ENCODE measurements at regions not wholly inside any gene's neighbourhood (a gene's known extent, or its start where the extent isn't known, plus 50 kb on each side); places are given as distances from the start of the nearest gene placed in this dataset. TPM values are rescaled to one million over a fixed set of nuclear protein-coding genes. Genes with fewer than 3 reads are reported as not detected.
"Not testable (repeated sequence)": the region's sequence is repeated elsewhere in the genome, so short reads cannot be mapped to it uniquely, and the experiment has no call there.

- H3K9me3 ChIP-seq (ENCODE audit: control insufficient read depth in 4 of 4, low read length in 3 of 4); H3K4me3 ChIP-seq (ENCODE audit: low read depth in 1 of 3, low read length in 3 of 3); H3K4me1 ChIP-seq (ENCODE audit: control insufficient read depth in 4 of 4, insufficient read depth in 4 of 4, low read length in 3 of 4); H3K36me3 ChIP-seq (ENCODE audit: control insufficient read depth in 4 of 4, insufficient read depth in 3 of 4, low read depth in 1 of 4, low read length in 3 of 4); DNase-seq (ENCODE audit: low spot score); H3K27me3 ChIP-seq (ENCODE audit: control insufficient read depth in 4 of 4, insufficient read depth in 4 of 4, low read length in 3 of 4); H3K27ac ChIP-seq (ENCODE audit: low read depth in 1 of 2, low read length in 2 of 2); H3K9ac ChIP-seq (ENCODE audit: low read depth in 1 of 2, low read length in 2 of 2): not testable (repeated sequence)
- WGBS: 36% methylated on average over 2 of the region's 2 CpGs
Observed at GRCh38 chr2:131844044-131844443, 316.4 kb downstream of the CCDC74A start.

DNA sequence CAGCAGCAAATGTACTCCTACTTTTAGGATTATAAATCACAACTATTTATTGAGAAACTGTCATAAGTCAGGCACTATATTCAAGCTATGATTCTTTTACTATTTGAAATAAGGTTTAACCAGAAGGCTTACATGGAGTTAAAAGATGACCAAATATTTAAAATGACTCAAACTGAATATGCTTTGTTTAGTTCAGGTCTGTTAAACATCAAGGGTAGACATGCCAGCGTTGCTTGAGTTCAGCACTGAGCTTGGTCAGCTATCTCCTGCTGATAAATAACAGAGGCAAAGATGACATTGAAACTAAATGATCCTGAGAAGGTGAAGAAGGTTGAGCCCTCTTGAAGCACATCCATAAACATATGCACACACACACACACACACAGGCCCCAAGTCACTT lies 305.6 kb downstream of the ANKRD30BL start:
- H3K4me1 ChIP-seq (ENCODE audit: control insufficient read depth in 4 of 4, insufficient read depth in 4 of 4, low read length in 3 of 4); H3K27me3 ChIP-seq (ENCODE audit: control insufficient read depth in 4 of 4, insufficient read depth in 4 of 4, low read length in 3 of 4); H3K9me3 ChIP-seq (ENCODE audit: control insufficient read depth in 4 of 4, low read length in 3 of 4); H3K9ac ChIP-seq (ENCODE audit: low read depth in 1 of 2, low read length in 2 of 2); H3K27ac ChIP-seq (ENCODE audit: low read depth in 1 of 2, low read length in 2 of 2); H3K36me3 ChIP-seq (ENCODE audit: control insufficient read depth in 4 of 4, insufficient read depth in 3 of 4, low read depth in 1 of 4, low read length in 3 of 4); DNase-seq (ENCODE audit: low spot score); H3K4me3 ChIP-seq (ENCODE audit: low read depth in 1 of 3, low read length in 3 of 3): not testable (repeated sequence)
- 36% methylated on average over 1 of the region's 1 CpG for WGBS

GRCh38 chr2:131858197-131858596 lies 303.6 kb downstream of the ANKRD30BL start:
- H3K4me1 ChIP-seq (ENCODE audit: control insufficient read depth in 4 of 4, insufficient read depth in 4 of 4, low read length in 3 of 4); H3K9ac ChIP-seq (ENCODE audit: low read depth in 1 of 2, low read length in 2 of 2); H3K9me3 ChIP-seq (ENCODE audit: control insufficient read depth in 4 of 4, low read length in 3 of 4); H3K27ac ChIP-seq (ENCODE audit: low read depth in 1 of 2, low read length in 2 of 2); H3K36me3 ChIP-seq (ENCODE audit: control insufficient read depth in 4 of 4, insufficient read depth in 3 of 4, low read depth in 1 of 4, low read length in 3 of 4); H3K27me3 ChIP-seq (ENCODE audit: control insufficient read depth in 4 of 4, insufficient read depth in 4 of 4, low read length in 3 of 4); DNase-seq (ENCODE audit: low spot score); H3K4me3 ChIP-seq (ENCODE audit: low read depth in 1 of 3, low read length in 3 of 3): not testable (repeated sequence)
- 4% methylated on average over 3 of the region's 3 CpGs for WGBS
- TF ChIP-seq CTCF (IDR thresholded peaks at IDR 0.05; ENCODE audit: low read depth, low read length, missing input control) (peak; percentile 25), RAD21 (IDR thresholded peaks at IDR 0.05) (peak; percentile 59 to 65)

Small RNA genes lying in the stretch of these regions (small RNA-seq; reads per million reads assigned to genes)
- not detected for gene RNU6-617P

Measured in liver (tissue), 9 donors.